ENCODE measurements at regions not wholly inside any gene's neighbourhood (a gene's known extent, or its start where the extent isn't known, plus 50 kb on each side); places are given as distances from the start of the nearest gene placed in this dataset.

DNA sequence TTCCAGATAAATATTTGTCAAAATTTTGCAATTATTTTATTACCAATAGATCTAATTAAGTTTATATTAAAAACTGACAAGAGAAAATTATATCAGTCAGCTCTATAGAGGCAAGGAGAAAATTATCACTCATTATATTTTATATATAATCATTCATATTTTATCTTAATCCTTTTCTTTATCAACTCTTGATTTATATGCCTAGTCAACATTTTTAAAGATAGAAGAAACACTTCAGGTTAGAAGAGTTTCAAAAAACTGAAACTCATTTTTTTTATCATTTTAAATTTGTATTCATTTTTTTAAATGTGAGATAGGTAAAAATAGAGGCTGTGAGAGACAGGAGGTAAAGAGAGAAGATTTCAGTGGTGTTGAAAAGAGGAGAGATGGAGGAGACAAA, 217.3 kb upstream of the P2RY1 start:
- TF ChIP-seq CTCF (IDR thresholded peaks at IDR 0.05) = no peak
- no peak for TF ChIP-seq POLR2A (IDR thresholded peaks at IDR 0.05)

Measured in body of pancreas (tissue), 4 donors.